ENCODE measurements at regions not wholly inside any gene's neighbourhood (a gene's known extent, or its start where the extent isn't known, plus 50 kb on each side); places are given as distances from the start of the nearest gene placed in this dataset.

DNA sequence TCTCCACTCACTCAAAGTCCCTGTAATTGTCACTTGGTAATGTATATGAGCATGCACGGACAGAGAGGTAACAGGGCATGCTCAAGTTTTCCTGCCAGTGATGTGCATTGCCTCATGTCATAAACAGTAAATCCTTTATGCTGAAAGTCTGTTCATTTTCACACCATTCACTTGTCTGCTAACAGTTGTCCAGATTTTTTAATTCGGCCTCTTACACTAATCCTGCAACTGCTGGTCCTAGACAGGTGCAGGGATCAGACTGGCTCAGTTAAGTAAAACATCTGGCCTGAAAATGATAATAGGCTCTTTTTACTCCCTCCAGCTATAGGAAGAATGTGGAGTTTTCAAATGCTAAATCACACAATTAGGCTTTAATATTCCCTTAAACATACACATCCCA lies 185.4 kb upstream of the VGLL2 start:
- DNase-seq, result no peak

DNA sequence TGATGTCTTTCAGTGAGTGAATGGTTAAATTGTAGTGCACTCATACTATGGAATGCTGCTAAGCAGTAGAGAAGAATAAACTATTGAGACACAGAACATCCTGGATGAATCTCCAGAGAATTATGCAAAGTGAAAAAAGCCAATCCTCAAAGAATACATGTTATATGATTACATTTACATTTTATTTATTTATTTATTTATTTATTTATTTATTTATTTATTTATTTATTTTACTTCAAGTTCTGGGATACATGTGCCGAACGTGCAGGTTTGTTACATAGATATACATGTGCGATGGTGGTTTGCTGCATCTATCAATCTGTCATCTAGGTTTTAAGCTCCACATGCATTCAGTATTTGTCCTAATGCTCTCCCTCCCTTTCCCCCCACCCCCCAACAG lies 175.8 kb upstream of the VGLL2 start:
- no peak for DNase-seq

DNA sequence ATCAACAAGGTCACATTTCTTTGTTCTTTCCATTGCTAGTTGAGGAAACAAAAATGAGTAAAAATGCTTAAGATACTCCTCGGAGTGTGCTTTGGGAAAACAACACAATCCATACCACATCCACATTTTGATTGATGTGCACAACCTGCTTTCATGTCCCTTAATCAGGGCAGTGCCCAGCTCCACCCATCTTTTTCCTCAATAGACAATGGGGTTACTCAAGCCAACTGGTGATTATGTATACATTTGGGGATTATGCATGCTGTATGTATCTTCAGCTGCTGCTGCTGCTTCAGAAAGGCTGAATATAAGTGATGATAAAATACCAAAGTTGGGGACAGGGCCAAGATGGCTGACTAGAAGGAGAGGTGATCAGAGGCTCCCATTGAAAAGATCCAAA lies 155.2 kb upstream of the VGLL2 start:
- DNase-seq, result no peak

DNA sequence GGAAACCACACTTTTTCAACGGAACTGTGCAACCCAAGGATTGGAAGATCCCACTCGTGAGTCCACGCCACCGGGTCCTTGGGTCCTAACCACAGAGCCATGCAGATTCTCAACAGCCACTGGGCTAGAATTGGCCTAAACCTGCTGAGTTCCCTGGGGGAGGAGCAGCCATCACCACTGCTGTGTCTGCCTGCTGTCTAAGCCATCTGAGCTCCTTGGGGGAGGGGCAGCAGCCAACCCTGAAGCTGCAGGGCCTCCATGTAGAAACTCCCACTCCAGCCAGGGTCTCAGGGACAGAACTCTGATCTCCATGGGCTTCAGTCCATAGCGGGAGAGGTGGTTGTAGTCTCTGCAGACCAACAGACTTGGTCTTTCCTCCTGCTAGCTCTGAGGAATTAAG lies 154.6 kb upstream of the VGLL2 start:
- DNase-seq, result no peak

DNA sequence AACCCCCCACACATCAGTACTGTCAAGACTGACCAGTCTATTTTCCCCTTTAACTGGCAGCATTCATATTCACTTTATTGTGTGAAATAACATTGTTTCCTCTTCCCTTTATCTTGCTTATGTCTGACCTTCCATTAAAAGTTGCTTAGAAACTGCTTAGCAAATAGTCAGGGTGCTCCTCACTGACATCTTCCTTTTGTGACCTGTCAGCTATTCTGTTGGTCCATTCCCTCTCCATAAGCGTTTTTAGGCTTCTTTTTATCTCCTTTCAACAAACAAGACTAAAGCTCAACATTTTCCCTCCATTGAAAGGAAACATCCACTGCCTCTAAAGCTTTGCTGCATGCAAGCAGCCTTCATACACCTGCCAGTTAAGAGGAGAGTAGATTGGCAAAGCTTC lies 147.7 kb upstream of the VGLL2 start:
- DNase-seq, result no peak

DNA sequence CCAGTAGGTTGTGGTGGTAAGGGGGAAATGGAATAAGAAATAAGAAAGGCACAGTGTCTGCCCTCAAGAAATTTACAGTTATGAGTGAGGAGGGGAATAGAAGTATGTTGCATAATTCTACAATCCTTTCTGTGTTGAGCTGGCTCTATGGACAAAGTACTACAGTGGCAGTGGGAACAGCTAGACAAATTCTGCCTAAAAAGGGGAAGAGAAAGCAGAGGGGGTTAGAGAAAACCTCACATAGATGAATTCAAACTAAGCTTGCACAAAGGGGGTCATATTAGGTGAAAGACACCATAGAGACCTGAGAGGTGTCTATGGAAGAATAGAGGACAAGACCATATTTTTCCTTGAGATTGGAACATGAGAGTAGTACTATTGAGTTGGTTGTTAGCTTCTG lies 146.9 kb upstream of the VGLL2 start:
- no peak for DNase-seq

DNA sequence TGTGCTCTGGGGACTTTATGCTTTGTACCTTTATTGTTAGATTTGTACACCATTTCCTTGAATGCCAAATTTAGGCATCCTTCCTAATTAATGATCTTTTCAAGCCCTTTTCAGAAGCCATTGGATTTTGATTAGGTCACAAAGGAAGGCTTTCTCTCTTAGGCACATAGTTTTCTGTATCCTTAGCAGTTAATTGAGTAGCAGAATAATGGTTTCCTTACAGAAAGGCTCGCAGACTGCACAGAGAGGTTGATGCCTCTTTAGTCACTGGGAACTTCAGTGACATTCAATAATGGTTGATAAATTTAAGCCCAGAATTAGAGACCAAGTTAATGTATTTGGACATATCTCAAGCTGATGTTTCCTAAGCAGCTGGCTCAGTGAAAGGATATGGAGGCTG lies 139.1 kb upstream of the VGLL2 start:
- no peak for DNase-seq

DNA sequence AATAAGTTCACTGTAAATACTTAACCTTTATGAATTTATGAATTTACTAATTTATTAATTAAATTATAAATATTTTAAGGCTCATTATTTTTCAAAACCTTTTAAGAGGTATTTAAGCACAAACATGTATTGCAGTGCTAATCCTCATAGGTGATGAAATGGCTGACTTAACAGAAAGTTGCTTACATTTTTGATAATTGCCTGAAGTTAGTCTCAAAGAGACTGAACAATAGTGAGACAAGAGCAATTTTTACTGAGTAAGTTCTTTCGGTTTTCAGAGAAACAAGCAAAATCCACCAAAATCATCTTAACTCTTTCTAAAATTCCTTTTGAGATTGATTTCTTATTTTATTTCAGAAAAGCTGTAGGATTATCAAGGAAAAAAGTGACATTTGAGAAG lies 137.3 kb upstream of the VGLL2 start:
- no peak for DNase-seq

DNA sequence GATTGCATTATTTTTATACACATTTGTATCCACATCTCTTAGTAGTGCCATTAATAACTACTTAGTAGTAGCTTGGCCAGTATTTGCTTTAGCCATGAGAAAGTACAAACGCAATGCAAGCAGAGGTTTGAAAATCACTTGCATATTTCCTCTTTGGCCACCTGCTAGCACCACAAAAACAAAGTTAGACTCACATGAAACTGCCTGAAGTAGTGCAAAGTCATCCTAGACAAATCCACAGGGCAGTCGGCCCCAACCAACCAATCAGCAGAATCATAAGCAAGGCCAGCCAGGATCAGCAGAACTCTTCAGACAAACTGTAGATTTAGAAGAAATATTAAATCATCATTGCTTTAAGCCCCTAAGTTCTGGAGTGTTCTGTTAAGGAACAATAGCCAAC lies 135.2 kb upstream of the VGLL2 start:
- DNase-seq, result no peak

DNA sequence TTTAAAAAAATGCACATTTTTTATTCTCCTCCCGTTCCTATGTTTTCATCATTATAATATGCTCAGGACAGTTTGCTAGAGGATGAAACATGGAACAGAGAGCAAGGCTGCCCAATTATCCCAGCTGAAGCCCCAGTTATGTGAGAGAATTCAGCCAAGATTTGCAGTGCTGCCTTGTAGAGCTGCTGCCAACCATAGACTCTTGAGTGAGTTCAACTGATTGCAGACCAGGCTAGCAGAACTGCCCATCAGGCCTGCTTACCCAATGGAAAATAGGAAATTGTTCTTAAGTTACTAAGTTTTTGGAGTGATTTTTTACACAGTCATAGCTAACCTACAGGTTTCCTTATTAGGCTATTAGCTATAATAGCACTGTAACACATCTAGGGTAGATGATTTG lies 128.7 kb upstream of the VGLL2 start:
- no peak for DNase-seq

DNA sequence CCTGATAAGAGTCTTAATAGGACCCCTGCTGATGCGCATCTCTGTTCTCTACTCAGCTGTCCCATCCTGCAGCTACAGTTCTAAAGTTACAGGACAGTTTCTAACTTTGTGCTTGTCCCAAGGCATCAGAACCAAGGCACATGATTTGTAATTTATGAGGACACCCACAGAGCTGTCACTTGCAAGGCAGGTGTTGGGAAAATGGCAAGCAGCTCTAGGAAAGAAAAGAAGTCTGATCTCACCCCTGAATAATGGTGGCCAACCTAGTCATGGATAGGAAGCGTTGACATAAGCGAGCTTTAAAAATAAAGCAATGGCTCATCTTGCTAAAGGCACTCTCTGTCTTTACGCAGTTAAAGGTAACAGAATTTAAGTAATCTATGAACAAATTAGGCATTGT lies 127.6 kb upstream of the VGLL2 start:
- no peak for DNase-seq

DNA sequence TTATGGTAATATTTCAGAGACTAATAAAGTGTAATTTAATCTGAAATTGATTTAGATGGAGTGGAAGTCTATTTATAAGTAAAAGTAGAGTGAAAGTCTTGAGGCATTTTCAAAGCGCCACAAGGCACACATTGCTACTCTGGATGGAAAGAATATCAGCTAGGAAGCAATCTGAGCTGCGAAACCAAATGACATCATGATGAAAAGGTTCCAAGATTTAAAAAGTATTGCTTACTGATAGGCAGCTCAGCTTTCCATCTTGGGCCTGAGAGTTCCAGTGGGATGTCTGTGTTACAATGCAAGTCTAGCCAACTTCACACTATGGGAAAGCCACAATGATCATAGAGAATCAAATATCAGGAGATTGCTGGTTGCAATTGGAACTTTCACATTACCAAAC lies 126.9 kb upstream of the VGLL2 start:
- no peak for DNase-seq

DNA sequence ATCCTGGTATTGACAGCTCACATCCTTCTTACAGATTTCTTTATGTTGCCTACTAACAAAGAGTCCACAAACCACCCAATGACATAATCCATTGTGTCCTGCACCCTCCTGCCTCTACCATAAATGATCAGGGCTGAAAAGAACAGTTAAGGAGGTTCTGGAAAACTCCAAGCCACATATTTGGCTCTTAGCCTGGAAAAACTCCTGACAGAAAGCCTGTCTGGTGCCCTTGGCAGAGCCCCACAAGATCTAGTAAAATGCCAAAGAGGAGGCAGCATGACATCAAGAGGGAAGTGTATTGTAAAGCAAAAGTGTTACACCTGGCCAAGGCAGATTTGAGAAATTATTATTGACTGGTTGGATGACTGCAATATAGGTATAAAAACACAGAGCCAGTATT lies 126.4 kb upstream of the VGLL2 start:
- DNase-seq, result no peak

DNA sequence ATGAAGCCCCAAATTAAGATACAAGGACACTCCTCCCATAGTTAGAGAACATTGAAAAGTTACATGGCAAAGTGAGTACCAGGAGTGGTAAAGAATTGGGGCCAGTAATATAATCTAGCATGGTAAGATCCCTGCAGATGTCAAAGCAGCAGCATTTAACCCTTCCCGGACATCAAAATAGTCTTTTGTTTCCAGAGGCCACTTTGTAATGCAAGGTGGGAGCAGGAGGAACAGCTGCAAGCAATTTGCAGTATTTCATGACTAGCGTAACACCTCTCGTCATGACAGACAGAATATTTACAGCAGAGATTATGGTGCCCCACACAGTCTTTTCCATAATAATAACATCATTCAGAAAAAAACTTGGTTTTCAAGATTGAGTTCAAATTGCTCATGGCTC lies 123.2 kb upstream of the VGLL2 start:
- DNase-seq, result no peak

DNA sequence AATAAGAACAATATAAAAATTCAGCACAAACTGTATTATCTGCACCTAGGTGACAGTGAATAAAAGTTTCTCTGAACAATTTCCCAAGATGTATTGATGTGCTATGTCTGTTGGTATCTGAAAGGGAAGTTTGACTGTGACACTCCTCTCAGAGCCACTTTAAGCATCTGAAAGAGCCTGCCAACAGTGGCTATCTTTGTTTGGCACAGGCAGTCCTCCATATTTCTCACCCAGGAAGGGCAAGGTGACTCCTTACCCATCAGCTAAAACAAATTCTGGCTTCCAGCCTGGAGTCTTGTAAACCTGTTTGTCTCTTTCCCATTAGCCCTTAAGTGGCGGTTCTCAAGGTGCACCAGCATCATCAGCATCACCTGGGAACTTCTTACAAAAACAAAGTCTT lies 122.4 kb upstream of the VGLL2 start:
- no peak for DNase-seq

DNA sequence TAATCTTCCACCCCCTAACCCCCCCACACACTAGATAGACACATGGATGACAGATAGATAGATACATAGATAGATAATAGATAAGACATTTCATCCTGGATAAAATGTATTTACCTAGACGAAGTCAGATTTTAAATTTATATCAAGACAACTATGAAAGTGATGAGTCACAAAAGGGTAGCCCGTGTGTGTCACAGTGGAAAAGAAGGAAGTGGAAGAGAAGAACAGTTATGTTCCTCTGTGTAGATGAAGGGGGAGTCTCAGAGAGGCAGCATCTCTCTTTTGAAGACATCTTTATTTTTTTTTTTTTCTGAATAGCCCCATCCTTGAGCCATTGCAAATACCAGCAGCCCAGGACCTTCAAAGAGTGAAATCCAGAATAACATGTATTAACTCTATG lies 121.7 kb upstream of the VGLL2 start:
- no peak for DNase-seq

DNA sequence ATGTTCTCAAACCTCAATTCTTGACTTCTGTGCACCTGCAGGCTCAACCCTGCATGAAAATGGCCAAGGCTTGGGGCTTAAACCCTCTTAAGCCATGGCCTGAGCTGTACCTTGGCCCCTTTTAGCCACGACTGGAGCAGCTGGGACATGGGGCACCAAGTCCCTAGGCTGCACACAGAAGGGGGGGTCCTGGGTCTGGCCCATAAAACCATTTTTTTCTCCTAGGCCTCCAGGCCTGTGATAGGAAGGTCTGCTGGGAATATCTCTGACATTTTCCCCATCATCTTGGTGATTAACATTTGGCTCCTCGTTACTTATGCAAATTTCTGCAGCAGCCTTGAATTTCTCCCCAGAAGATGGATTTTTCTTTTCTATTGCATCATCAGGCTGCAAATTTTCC lies 119.4 kb upstream of the VGLL2 start:
- DNase-seq, result no peak

DNA sequence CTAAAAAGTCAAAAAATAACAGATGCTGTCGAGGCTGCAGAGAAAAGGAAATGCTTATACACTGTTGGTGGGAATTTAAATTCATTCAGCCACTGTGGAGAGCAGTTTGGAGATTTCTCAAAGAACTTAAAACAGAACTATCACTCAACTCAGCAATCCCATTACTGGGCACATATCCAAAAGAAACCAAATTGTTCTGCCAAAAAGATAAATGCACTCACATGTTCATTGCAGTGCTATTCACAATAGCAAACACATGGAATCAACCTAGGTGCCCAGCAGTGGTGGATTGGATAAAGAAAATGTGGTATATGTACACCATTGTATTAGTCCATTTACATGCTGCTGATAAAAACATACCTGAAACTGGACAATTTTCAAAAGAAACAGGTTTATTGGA lies 116.0 kb upstream of the VGLL2 start:
- DNase-seq, result no peak

DNA sequence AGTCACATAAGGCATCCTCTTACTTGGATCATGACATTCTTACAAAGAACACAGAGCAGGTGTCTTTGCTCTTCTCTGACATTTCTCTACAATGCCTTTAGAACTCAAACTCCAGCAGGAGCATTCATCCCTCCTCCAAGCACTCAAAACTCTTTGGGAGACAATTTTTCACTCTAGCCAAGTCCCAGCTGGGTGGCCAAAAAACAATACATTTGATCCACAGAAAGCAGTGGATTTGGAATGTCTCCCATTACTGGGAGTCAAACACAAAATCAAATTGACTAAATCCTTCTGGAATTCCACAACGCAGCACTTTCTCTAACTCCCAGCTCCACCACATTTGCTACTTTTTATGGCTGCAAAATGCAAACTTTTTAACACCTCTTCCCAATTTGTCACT lies 108.6 kb upstream of the VGLL2 start:
- DNase-seq, result no peak

DNA sequence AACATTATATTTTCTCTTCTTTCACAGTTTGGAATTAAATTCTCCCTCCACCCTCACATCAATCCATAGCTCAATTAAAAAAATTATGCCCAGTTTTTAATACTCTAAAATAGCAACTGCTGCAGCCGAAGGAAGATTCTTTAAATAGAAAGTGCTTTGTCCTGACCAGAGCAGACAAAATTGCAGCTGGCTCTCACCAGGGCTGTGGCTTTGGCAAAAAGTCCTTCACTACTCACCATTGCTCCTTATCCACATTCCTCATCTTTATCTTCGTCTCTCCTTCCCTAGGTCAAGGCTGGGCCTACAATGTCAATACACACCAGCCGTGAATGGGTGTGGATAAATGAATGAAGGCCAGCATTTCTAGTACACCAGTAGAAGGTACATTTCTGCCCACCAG lies 107.9 kb upstream of the VGLL2 start:
- DNase-seq, result no peak

DNA sequence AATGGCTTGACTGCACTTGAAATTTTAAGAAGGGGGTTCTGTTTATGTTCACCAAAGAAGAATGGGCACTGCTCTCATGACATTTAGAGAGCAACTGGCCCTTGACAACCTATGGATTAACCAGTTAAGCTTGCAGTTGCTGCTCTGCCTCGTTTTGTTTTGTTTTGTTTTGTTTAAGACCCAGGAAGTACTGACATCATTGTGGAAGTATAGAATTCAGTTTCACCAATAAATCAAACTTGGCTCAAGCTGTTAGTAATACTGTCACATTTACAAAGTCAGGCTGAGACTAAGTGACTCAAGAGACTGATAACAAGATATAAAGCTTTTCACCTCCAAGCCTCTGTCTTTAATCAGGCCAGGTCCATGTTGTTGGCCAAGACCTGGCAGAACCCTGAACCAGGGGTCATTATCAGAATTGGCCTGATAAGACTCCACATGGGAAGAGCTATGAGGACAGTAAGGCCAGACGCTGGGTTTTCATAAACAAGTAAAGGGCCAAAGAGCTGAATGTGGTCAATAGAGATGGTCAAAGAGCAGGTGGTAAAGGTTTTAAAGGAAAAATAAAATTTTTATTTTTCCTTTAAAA lies 99.4 kb upstream of the VGLL2 start:
- DNase-seq, result no peak

DNA sequence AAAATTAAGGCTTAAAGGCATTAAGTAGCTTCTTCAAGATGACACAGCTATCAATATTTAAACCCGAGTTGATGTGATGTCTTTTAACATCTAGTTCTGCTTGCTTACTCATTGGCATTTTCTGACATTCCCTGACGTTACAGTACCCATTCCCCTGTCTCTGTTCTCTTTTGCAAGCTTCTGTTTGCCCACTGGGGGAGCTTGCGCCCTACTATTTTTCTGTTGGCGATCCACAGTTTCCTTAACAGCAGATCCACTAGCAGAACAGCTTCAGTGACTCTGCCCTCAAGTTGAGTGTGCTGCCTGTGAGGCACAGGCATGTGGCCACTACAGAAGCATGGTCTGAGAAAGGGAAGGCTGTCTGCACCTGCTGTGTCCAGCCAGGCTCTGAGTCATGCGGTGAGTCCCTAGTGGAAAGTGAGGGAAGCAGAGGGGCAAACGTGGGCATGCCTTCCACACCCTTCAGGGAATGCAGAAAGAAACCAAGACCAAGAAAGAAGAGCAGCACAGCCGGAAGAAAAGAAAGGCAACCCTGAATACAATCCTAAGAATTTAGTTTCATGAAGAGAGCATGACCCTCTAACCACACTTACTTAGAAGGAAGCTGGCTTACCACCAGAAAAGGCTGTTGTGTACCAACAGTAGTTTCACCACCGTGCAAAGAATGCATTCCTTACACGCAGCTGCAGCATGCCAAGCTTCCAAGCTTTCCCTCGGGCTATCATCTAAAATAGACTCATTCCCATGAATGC lies 97.7 kb upstream of the VGLL2 start:
- DNase-seq, result no peak

DNA sequence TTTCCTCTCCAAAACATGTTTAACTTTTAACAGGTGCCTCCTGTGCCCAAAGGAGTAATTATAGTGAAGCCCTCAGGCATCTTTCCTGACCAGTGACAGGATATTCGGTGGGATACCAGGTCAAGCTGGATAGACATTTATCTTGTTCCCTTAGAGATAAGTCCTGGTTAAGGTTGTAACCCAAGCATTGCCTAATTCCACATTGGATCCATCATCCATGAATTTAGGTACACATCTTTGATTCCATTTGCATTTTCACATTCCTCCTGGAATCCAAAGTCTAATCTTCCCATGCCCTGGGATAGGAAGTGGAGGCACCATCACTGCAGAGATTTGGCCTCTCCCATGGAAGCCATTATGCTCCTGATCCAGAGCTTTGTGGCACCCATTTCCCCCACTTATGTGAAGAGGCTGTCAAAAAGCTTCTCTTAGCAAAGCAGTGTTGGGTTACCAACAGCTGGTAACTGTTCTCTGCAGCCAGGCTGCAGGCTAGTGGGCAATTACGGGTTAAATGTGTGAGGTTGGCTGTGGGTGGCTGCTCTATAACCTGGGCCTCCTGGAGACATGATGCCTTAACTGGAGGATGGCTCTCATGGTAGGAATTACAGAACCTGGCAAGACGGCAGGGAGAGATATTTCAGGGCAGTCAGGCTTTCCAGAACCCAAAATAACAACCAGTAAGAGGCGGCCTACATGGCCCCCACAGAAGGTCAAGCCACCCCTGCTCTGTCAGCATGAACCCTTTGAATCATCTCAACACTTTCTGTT lies 96.9 kb upstream of the VGLL2 start:
- no peak for DNase-seq

DNA sequence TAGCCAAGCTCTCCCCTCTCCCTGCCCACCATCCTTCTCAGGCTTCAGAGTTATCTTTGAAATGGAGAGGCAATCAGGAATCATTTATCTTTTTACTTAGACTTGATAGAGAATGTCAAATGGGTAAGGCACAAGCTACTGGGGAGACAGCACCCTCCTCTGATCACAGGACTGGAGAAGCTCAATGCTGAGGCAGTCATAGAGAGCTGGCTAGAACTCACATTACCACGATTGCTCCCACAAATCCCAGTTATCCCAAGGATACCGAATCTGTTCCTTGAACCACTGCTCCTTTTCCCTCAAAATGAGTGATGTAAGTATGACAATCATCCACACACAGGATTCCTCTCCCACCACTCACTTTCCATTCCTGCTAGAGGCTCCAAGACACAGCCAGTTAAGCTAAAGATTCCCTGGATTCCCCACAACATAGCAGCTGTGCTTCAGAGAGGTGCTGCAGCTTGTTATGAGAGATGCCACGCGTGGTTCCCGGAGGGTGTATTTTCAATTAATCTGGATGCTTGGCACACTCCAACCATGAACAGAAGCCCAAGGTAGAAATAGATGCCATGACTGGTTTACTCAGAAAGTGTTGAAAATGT lies 96.2 kb upstream of the VGLL2 start:
- no peak for DNase-seq

All from NCI-H774 (cell line).